22Rv1 (cell line): ENCODE measurements at regions not wholly inside any gene's neighbourhood (a gene's known extent, or its start where the extent isn't known, plus 50 kb on each side); places are given as distances from the start of the nearest gene placed in this dataset.

Experiments
- H3K27ac ChIP-seq: fragments of 450-650 bp; 2 replicates; pipeline ENCODE4 v1.5.1; 2017
- CTCF ChIP-seq: fragments of 450-650 bp; IDR thresholded peaks from 2 replicates; pipeline ENCODE4 v1.5.1; 2017; ENCODE audit warnings: mild to moderate bottlenecking
- ZFX ChIP-seq: fragments of 450-650 bp; IDR thresholded peaks from 2 replicates; pipeline ENCODE4 v1.6.1; 2017; ENCODE audit warnings: antibody characterized with exemption, borderline replicate concordance

DNA sequence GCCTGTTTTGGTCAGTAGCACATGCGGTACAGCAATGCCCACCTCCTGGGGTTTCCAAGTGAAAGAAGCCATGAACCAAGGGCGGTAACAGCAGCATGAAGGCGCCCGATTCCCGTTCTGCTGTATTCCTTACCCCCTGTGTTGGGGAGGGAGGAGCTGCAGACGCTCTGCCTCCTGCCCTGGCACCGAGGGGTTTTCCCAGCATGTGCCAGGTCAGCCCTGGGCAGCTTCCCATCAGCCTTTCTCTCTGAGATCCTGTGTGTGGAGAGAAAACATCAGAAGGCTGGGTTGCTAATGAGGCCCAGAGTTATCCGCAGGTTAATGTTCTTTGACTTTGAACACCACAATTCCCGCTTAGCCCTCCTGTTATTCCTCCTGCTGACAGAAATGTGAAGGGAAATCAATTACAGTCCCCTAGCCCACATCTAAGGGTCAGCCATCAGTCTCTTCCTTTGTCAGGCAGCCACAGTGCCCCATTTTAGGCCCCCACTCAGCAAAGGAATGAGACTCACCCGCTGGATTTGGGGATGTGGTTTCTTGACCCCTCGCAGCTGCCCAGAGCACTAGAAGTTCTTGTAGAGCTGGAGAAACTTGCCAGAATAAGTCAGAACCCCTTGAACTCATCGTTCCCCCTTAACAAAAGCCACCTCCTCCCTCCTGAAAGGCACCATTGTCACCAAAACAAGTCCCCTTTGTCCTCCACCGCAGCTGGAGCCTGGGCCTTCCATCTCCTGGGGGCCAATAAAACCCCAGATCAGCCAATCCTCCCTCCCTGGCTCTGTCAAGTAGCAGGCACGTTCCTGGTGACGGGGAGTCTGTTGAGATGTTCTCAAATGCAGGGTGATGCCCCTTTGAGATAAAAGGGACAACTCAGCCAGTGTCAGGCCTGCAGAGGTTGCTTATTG is 168.5 kb downstream of the KATNIP start:
- no peak overlapping the region for H3K27ac ChIP-seq
- TF ChIP-seq ZFX, result no peak

GRCh38 chr16:27719106-27719445 is 169.1 kb downstream of the KATNIP start:
- no peak overlapping the region for H3K27ac ChIP-seq
- no peak for TF ChIP-seq ZFX
- TF ChIP-seq CTCF, result no peak

DNA sequence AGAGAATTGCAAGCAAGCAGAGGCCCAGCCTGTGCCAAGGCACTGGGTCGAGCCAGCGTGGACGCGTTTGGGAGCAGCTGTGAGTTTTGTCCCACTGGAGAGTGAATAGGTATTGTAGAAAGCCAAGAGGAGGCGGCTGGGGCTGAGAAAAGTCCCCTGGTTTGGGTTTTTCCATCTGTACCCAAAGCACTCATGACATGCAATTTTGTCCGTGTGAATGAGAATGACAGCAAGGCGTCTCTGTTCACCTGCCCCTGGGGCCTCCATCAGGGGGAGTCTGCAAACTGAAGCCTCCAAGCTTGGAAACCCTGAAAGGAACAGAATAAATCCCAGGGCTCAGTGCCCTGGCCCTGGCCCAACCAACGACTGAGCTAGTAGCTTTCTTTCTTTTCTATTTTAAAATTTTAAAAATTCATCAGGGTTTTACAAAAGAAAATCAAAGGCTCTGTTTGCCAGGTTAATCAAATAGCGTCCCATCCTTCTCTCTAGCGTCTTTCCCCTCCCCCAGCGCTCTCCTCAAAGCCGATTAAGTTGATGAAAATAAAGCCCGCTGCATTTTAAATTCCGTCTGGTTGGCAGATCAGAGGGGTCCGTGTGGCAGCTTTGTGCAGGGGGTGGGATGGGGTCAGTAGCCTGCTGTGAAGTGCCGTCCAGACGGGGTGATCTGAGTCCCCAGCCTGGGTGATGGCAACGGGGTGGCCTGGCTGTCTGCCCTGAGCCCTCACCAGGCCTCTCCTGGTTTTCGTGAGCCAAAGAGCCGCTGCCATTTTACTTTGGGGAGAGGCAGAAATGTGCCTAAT is 171.0 kb downstream of the KATNIP start:
- no peak for TF ChIP-seq ZFX
- no peak for TF ChIP-seq CTCF
- H3K27ac ChIP-seq, result no peak overlapping the region

DNA sequence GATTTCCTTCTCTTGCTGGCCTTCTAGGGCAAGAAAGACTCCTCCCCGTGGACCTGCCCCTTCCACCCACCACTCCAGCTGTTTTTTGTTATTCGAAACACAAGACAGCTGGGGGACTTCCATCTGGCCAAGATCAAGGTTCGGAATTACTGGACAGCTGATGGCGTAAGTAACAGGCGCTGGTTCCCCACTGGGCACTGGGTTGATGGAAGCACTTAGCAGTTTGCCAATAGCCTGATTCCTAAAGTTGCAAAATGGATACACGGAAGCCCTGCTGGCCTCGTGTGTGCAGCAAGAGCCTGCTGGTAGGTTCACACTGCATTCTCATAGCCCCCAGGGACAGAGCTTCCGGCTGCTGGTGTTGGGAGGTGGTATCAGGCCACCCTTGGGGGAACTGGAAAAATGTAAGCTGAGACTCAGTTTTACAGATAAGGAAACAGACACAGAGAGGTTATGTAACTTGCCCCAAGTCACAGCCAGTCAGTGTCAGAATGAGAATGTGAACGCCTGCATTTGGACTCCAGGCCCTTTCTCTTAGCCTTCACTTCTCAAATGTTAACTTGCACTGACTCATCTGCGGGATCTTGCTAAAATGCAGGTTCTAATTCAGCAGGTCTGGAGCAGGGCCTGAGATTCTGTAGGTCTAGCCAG is 171.7 kb downstream of the KATNIP start:
- no peak overlapping the region for H3K27ac ChIP-seq
- TF ChIP-seq ZFX (no peak), CTCF (no peak)

- TF ChIP-seq ZFX (no peak), CTCF (no peak)
- no peak overlapping the region for H3K27ac ChIP-seq
Measured at GRCh38 chr16:27722207-27722606, 172.3 kb downstream of the KATNIP start.

- TF ChIP-seq ZFX (no peak), CTCF (no peak)
- H3K27ac ChIP-seq, result no peak overlapping the region
Measured at GRCh38 chr16:27722892-27723450, 173.0 kb downstream of the KATNIP start.

DNA sequence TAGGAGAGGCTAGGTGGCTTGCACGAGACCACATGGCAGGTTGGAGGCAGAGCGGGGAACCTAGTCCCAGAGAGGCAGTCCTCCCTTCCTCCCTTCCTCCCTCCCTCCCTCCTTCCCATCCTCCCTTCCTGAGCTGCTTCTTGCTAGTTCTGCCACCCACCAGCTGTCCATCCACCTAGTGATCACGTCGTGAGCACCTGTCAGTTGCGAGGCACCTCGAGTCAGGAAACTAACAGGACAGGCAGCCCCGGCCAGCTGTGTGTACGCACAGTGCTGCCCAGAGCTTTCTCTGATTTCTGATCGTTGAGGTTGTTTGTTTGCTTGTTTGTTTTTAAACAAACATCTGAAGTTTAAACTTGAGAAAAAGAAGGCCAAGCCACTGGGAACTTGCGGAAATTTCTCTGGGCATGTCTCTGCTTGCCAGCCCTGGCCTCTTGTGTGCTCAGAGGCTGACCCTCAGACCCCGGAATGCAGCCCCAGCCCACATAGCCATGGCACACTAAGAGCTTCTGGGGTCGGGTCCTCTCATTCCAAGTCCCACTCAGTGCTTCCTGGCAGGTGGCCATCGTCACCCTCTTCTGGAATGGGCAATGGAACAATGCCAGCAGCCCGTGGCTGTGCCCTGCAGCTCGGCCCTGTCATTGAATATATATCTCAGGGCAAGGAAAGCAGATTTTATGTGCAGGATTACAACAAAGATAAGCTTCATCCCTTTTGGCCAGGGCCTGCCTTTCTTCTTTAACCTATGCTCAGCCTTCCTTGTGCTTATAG is 174.0 kb downstream of the KATNIP start:
- TF ChIP-seq ZFX (no peak), CTCF (no peak)
- no peak overlapping the region for H3K27ac ChIP-seq
